ENCODE measurements at regions not wholly inside any gene's neighbourhood (a gene's known extent, or its start where the extent isn't known, plus 50 kb on each side); places are given as distances from the start of the nearest gene placed in this dataset.

DNA sequence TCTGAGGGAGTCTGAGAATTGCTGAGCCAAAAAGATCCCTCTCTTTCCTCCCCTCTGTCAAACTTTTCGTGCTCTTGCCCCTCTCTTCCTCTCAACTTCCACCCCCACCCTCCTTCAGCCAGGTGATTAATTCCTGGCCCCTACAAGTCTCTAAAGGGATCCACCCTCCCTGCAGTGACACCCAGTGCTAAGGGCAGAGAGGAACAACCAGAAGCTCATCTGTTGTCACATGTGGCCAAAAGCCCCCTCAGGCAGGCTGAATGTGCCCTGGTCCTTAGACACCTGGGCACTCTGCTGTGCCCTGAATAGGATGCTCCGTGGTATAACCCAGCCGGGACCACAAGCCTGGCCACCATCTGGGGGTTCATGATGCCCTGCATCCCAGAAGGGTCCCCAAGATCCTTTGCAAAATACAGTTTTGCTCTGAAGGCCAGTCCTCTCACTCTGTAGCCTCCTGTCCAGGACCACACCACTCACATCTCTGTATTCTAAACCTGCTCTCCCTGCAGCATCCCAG is 234.4 kb downstream of the BCL11A start:
- DNase-seq, result no peak

DNA sequence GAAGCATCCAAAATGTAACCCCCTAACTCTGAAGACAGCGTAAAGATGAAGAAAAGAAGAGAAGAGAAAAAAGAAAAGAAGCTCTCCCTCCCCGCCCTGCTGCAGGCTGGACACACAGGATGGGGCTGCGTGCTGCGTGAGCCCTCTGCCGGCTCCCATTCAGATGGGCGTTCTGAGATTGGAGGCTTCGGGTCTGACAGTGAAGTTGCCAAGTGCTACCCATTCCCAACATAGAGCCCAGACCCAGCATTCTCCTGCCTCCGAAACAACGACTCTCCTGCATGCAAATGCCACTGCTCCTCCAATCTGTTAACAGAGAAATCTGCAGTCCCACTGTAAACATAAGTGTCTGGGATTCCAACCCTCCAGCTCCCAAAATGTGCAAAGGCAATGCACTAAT is 234.9 kb downstream of the BCL11A start:
- no peak for DNase-seq

DNA sequence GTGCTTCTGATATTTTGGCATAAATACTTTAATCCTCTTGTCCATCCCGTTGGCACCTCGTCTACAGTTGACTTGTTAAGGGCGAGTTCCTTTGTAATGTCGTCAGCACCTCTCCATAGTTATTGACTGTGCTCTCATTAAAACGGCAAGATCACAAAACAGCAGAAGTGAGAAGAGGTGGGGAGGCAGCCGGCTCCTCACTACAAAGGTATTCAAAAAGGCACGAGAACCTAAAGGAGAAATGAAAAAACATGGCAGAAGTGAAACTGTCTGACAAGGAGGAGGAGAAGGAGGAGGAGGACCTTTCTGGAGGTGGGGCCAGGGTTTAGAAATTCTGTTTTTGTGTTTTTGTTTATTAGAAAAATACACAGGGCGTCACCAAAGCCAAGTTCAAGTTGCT is 235.6 kb downstream of the BCL11A start:
- DNase-seq, result no peak

- DNase-seq, result no peak
Measured at GRCh38 chr2:60317034-60317386, 236.4 kb downstream of the BCL11A start.

DNA sequence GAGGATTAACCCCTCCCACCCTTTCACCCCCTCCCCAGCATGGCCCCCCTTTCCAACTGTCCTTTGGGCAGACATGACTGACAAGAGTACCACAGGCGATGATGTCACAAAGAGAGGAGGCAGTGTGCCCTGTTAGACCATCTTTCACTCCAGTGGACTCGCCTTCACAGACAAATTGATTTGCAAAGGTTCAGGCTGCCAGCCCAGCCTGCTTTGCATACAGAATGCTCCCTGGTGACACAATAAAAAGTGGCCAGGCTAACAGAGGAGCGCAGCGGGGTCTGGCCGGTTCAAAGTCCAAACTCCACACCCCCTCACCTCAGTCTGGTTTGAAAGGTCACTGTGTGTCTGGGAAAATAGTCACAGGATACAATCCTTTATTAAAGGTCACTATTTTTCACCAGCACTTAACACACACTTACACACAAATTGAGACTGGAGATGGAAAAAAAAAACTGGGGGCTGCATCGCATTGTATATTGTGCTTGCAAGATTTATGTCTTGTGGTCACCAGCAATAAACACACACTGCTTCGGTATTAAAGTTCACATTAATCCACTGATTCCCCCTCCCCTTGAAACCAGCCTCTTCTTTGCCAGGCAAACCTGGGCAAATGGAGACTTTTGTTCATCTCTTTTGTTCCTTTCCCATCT is 236.9 kb downstream of the BCL11A start:
- no peak for DNase-seq

- DNase-seq, result no peak
Measured at GRCh38 chr2:60313470-60314172, 239.8 kb downstream of the BCL11A start.

DNA sequence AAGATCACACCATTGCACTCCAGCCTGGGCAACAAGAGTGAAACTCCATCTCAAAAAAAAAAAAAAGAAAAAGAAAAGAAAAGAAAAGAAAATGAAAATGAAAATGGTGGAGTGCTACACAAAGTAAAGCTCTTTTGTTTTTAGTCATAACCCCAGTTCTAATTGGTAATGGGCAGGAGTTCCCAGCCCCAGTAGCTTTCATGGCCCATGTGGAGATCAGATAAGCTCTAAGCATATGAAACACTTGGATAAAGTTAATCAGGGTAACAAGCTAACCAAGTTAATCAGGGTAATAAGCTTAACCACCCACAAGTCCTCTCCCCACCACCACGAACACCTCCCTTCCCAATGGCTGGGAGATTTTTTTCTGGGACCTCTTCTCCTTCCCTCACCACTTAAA is 240.8 kb downstream of the BCL11A start:
- DNase-seq, result no peak

- no peak for DNase-seq
Measured at GRCh38 chr2:60311524-60311923, 241.9 kb downstream of the BCL11A start.

GRCh38 chr2:60309941-60310660 is 243.4 kb downstream of the BCL11A start:
- DNase-seq, result no peak

DNA sequence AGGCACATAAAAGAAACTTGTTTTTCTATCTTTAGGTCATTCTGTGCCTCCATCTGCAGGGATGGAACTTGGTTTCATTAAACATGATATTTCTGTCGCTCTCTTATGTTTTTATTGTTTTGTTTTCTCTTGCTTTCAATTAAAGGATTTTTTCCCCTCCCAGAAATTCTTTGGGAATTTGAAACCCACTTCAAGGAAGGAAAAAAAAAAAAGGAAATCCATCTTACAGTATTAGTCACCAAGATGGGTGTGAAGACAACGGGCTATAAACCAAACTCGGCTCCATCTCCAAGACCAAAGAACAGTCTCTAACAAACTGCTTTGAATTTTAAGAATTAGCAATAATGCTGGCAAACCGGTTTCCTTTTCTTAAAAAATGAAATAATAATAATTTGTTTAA is 244.1 kb downstream of the BCL11A start:
- DNase-seq, result no peak

GRCh38 chr2:60306267-60306861 is 247.1 kb downstream of the BCL11A start:
- no peak for DNase-seq

DNA sequence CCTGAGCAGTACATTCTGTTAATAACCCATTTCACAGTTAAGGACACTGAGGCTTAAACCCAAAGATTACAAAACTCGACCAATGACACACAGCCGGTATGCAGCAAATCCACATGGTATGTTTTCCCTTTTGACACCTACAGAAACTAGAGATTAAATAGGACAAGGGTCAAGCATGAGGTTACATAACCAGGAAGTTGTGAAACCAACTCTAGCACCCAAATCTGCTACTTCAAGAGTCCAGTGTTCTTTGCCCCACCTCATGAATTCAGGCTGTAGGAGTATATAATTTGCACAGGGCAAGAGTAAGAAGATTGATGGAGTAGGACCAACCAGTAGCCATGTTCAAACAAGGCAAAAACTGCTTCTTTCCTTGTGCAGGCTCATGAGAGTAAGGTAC is 249.8 kb downstream of the BCL11A start:
- peak in 1 of 2 experiments; percentile 2 for DNase-seq

- no peak for DNase-seq
Measured at GRCh38 chr2:60302377-60303126, 250.9 kb downstream of the BCL11A start.

DNA sequence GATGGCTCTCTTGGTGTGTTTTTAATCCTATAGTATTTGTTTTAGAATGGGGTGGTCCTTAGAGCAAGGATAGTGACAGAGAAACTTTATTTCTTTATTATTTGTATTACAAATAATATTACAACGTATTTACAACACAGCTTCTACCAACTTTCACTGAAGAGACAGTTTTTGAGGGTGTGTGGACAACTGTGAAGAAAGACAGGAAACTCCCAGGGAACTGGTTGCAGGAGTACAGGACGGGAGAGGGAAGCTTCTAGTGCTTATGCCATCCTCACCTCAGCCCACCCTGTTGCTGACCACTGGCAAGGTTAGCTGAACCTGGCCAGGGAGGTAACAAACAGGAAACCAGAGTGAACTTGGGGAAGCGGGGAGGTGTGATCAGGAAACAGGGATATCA is 251.7 kb downstream of the BCL11A start:
- no peak for DNase-seq

GRCh38 chr2:60299179-60299578 is 254.3 kb downstream of the BCL11A start:
- no peak for DNase-seq

DNA sequence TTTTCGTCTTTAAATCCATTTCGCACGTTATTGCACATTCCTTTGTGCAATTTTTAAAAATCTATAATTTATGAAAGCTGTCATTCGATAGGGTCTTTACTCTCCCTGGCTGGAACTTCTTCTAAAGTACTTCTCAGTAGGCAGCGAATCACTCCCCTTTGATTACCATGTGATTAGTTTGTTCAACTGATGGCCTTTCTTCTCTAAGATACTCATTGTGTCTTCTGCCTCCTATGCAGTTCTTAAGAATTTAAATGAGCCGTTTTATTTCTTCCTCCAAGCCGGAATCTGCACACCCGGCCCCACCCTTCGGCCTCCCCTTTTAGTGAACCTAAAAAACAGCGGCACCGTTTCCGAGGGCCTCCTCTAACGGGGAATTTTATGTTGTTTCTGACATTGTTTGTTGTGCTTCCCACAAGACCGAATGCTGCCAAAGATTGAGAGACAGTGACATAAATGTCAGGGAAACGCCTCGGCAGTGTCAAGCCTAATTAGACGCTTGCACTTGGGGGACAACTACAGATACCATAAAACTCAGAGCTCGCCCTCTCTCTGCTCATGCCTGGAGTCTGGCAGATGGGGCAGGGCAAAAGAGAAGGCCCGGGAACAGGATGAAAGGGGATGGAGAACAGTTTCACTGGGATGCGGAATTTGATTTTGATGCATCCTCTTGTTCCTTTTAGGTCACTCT is 255.3 kb downstream of the BCL11A start:
- DNase-seq, result no peak

DNA sequence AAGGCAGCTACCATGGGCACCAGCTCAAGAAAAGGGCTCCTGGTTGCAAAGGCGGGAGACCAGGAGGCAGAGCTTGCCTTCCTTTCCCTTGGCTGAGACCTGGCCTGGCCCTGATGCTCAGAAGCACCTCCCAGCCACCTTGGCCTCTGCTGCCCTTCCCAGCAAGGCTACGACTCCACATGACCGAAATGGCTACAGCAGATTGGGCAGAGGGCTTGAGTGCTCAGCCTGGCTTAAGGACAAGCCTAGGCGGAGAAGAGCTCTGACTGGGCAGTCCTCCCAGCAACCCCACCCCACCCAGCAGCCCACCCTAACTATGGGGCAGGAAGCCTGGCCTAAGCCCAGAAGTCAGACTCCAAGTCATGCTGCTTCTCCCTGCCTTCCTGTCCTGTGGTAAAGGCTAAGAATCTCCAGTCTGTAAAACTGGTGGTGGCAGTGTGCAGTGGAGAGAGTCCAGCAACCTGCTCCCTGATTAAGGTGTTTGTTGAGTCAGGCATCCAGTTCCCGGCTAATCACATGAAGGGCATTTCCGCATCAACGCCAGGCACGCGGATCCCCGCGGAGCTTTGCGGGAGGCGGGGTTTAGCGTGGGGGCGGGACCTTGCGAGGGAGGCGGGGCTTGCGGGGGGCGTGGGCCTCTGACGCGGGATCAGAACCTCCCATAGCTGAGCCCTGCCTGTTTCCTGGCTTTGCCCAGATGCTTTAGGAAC is 256.0 kb downstream of the BCL11A start:
- no peak for DNase-seq

DNA sequence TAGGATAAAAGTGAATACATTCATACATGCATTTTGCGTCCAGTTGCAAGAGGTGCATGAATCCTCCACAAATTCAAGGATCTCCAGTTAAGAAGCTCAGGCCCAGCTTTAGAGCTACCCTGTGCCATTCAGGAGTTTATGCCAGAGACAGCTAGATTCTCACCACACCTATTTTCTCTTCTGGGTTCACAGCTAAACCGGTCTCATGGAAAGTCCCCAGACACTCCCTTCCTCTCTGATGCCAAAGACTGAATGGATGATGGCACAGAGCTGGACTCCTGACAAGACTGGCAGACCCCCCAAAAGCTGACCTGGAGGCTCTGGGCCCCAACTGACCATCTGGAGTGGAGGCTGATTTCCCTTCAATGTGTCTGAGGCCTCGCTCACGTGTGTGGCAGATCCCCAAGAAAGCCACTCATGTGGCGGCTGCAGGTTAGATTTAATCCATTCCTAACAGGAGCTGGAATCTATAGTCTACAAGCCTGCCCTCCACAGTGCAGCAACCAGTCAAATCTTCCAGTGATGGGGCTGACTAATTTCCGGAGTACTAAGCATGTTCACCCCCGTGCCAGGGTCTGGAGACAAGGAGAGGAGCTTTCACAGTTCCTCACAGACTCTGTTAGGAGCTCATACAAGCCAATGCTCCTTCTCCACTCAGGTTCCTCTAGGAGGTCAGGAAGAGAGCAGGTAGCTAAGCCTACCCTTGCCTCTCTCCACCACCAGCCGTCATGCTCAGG is 257.1 kb downstream of the BCL11A start:
- no peak for DNase-seq

DNA sequence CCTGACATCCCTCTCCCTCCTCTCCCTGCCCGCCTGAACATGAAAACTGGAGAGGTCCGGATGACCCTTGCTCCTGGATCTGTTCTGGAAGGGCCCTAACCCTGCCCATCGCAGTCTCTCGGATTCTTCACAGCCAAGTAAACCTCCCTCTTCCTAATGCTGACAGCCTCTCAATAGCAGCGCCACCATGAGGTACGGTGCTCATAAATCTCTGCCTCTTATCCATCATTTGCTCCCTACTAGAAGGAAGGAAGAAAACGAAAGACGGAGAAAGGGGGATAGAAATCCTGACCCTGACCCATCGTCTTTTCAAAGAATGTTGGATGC is 257.9 kb downstream of the BCL11A start:
- DNase-seq, result no peak

DNA sequence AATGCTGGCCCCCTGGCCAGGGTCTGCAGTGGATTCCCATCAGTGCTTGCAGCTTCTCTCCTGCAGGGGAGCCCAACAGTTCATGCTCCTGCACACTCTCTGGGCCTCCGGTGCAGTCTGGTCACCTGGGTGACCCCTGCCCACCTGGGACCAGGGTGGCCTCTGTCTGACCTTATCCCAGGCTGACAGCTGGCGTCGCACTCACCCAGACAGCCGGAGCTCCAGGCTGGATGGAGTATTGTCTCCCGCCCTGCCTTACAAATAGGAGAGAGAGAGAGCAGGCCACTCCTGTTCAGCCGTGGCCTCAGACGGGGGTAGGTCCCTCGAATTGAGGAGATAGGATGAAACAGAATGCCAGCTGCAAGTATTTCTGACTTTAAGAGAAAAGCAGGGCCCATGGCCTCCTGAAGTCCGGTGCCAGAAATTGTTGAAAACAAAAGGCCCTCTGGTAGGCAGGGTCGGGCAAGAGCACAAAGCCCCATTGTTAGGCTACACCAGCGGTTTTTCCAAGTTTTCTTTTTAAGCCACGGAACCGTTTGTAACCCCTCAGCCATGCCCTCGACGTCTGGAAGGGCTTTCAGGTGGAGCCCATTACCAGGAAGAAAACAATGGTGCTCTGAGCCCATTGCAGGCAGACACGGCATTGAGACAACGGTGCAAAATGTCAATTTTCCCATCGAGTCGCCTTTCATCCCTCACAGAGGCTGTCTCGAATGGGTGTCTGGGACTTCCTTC is 258.4 kb downstream of the BCL11A start:
- no peak for DNase-seq
